Esophagus squamous epithelium (tissue), 5 donors: ENCODE measurements at regions not wholly inside any gene's neighbourhood (a gene's known extent, or its start where the extent isn't known, plus 50 kb on each side); places are given as distances from the start of the nearest gene placed in this dataset.

Experiments
- DNase-seq: peaks from one replicate; lab custom pipeline; 2025; lab: John Stamatoyannopoulos, UW
- H3K27ac ChIP-seq, 4 donors: fragments of 200-600 bp; sonication (generic); one replicate each; pipeline ENCODE4 v1.5.1; 2016 to 2019; ENCODE audit warnings: mild to moderate bottlenecking in 1 of 4
- H3K27me3 ChIP-seq, 4 donors: fragments of 200-600 bp; sonication (generic); 1 replicate in 3 of 4; 2 replicates in 1 of 4; pipeline versions ENCODE4 v1.5.1 to v1.6.0; 2017 to 2021; ENCODE audit warnings: antibody characterized with exemption in 1 of 4
- H3K36me3 ChIP-seq, 3 donors: fragments of 200-600 bp; sonication (generic); one replicate each; pipeline ENCODE4 v1.5.1; 2016 to 2019
- H3K4me1 ChIP-seq, 3 donors: fragments of 200-600 bp; sonication (generic); one replicate each; pipeline ENCODE4 v1.5.1; 2017 to 2019
- H3K4me3 ChIP-seq, 4 donors: fragments of 200-600 bp; sonication (generic); 1 replicate in 3 of 4; 2 replicates in 1 of 4; pipeline ENCODE4 v1.5.1; 2016 to 2019; ENCODE audit warnings: mild to moderate bottlenecking in 2 of 4, moderate library complexity in 1 of 4
- H3K9me3 ChIP-seq, 3 donors: fragments of 200-600 bp; sonication (generic); one replicate each; pipeline ENCODE4 v1.5.1; 2016 to 2019
- POLR2A ChIP-seq, 4 donors: fragments of 450-650 bp; IDR thresholded peaks; one replicate each; pipeline ENCODE4 v1.6.1; 2017; ENCODE audit warnings: antibody characterized with exemption in 4 of 4, mild to moderate bottlenecking in 4 of 4, moderate library complexity in 3 of 4
- WGBS, 2 donors: methylation state at CpG; one replicate each; pipeline ENCODE4 v1.1.5; 2018; 5-methylcytosine and 5-hydroxymethylcytosine counted together
- intact Hi-C: fragments of 100-400 bp; cut with DNase I; formaldehyde crosslinking; loops from one replicate; pipeline ENCODE4 v1.15.0; 2022
- TF ChIP-seq, protein P1 (sequence below), 6 experiments: fragments of 450-650 bp in 4 of 6; fragments of 200-600 bp in 2 of 6; sonication (generic) in 2 of 6; IDR thresholded peaks; one replicate each; pipeline ENCODE4 v1.5.1; 2016 to 2019; ENCODE audit warnings: antibody characterized with exemption in 6 of 6, mild to moderate bottlenecking in 4 of 6, moderate library complexity in 4 of 6
- donor health status: DM: yes; HTN: yes; CAD: no.

DNA sequence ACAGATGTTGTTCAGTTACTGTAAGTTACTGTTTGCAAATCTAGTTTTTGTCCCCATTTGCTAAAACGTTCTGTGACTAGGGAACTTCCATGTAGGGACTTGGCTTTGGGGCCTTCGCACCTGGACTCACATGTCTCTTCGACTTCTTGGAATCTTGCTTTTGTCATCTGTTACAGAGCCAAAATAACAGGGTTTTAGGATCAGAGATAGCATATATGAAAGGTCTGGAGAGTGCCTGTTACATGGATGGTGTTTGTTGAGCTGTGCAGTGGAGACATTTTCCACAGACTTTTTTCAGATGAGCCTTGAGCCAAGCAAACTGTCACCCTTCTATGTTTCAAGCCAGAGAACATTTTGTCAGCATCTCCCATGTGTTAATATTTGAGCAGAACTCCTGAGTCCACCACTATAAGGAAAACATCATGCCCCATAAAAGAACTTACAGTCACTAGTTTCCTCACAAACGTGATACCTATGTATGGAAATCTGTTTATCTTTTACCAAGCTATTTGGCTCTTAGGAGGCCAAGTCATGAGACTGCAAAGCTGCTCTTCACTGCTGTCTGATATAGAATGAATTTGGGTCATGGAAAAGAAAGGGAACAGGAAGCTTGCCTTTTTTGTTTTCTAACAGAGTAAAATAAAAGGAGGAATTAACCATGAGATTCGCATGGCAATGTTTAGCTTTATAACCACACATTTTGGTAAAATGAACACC lies 818.6 kb upstream of the IGFBP3 start:
- Histone ChIP-seq H3K36me3 (no peaks in the 10 kb centered on the region), H3K9me3 (no peaks in the 10 kb centered on the region), H3K27ac (peak overlapping the region in 2 of 4 donors; percentile 6 to 35), H3K4me1 (no peaks in the 10 kb centered on the region), H3K27me3 (no peaks in the 10 kb centered on the region), H3K4me3 (no peak overlapping the region)
- 65 to 67% methylated on average over 5 of the region's 5 CpGs for WGBS, 2 donors
- DNase-seq = no peak
- TF ChIP-seq, protein P1, sequence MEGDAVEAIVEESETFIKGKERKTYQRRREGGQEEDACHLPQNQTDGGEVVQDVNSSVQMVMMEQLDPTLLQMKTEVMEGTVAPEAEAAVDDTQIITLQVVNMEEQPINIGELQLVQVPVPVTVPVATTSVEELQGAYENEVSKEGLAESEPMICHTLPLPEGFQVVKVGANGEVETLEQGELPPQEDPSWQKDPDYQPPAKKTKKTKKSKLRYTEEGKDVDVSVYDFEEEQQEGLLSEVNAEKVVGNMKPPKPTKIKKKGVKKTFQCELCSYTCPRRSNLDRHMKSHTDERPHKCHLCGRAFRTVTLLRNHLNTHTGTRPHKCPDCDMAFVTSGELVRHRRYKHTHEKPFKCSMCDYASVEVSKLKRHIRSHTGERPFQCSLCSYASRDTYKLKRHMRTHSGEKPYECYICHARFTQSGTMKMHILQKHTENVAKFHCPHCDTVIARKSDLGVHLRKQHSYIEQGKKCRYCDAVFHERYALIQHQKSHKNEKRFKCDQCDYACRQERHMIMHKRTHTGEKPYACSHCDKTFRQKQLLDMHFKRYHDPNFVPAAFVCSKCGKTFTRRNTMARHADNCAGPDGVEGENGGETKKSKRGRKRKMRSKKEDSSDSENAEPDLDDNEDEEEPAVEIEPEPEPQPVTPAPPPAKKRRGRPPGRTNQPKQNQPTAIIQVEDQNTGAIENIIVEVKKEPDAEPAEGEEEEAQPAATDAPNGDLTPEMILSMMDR (IDR thresholded peaks at IDR 0.05) = no peak
- TF ChIP-seq POLR2A (IDR thresholded peaks at IDR 0.05) = no peak
- intact Hi-C loops = no loop called here

DNA sequence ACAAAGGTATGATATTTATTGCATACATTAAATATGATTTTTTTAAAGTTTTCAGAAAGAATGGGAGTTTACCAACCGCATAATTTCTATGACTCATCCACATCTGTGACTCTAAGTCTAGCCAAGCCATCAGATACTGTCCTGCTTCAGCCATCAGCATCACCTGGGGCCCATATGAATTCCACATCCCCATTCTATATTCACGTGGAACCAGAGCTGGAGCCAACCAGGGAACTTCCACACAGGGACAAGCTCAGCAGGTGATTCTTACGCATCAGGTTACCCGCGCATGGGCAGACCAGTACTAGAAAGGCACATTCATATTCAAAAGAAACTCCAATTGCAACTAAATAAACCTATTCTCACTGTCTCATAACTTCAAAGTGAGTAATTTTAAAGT lies 817.7 kb upstream of the IGFBP3 start:
- H3K4me1 ChIP-seq = no peaks in the 10 kb centered on the region
- TF ChIP-seq, protein P1 (IDR thresholded peaks at IDR 0.05) = no peak
- no peak for TF ChIP-seq POLR2A (IDR thresholded peaks at IDR 0.05)
- no peak overlapping the region for H3K4me3 ChIP-seq
- no peak for DNase-seq
- intact Hi-C loops = no loop called here
- no peaks in the 10 kb centered on the region for H3K9me3 ChIP-seq
- H3K27me3 ChIP-seq = no peaks in the 10 kb centered on the region
- no peak overlapping the region for H3K27ac ChIP-seq
- 73 to 80% methylated on average over 5 of the region's 5 CpGs for WGBS, 2 donors
- H3K36me3 ChIP-seq = no peaks in the 10 kb centered on the region

DNA sequence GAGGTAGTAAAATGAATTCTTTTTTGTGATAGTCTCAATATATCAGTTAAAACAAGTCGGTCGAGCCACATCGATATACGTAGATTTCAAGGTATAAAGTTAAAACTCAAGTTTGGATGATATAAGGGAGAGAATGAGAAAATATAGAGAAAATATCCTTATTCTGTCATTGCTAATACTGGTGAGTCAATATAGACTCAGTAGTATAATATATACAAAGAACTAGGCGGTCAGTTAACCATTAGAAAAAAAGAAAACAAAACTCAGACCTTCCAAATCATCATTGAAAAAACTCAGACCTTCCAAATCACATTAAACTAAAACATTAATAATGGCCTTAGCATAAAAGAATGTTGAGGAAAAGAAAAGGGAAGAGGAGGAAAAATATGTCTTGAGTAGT lies 817.1 kb upstream of the IGFBP3 start:
- intact Hi-C loops = no loop called here
- Histone ChIP-seq H3K4me3 (no peak overlapping the region), H3K36me3 (no peaks in the 10 kb centered on the region), H3K27me3 (no peaks in the 10 kb centered on the region), H3K9me3 (no peaks in the 10 kb centered on the region), H3K27ac (no peak overlapping the region), H3K4me1 (no peaks in the 10 kb centered on the region)
- TF ChIP-seq POLR2A (IDR thresholded peaks at IDR 0.05) = no peak
- TF ChIP-seq, protein P1 (IDR thresholded peaks at IDR 0.05) = no peak
- WGBS, 2 donors = 90 to 98% methylated on average over 5 of the region's 5 CpGs
- no peak for DNase-seq

DNA sequence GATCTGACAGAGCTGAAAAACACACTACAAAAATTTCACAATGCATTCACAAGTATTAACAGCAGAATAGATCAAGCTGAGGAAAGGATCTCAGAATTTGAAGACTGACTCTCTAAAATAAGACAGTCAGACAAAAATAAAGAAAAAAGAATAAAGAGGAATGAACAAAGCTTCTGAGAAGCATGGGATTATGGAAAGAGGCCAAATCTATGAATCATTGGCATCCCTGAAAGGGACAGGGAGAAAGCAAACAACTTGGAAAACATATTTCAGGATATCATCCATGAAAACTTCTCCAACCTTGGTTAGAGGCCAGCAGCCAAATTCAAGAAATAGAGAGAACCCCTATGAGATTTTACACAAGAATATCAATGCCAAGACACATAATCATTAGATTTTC lies 804.8 kb upstream of the IGFBP3 start:
- TF ChIP-seq POLR2A (IDR thresholded peaks at IDR 0.05) = no peak
- TF ChIP-seq, protein P1 (IDR thresholded peaks at IDR 0.05) = no peak
- DNase-seq = no peak
- Histone ChIP-seq H3K9me3 (no peaks in the 10 kb centered on the region), H3K27ac (no peak overlapping the region), H3K27me3 (no peaks in the 10 kb centered on the region), H3K36me3 (no peaks in the 10 kb centered on the region), H3K4me1 (no peaks in the 10 kb centered on the region), H3K4me3 (no peak overlapping the region)
- intact Hi-C loops = no loop called here

DNA sequence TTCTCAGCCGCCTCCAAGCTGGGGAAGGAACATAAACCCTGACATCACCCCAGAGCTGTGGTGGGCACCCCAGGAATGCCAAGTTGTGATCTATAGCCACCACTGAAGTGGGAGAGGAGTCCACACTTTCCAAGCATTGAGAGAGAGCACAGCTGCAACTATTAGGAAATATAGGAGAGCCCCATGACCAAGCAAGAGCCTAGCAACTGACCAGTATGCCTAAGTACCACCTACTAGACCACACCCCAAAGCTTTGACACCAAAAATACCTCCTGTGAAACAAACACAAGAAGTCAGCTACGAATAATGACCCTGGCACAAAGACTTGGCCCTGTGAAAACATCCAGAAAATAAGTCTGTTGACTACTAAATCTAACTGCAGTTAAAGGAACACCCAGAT lies 804.1 kb upstream of the IGFBP3 start:
- no peak for DNase-seq
- Histone ChIP-seq H3K9me3 (no peaks in the 10 kb centered on the region), H3K27ac (no peak overlapping the region), H3K36me3 (no peaks in the 10 kb centered on the region), H3K4me3 (no peak overlapping the region), H3K27me3 (no peaks in the 10 kb centered on the region), H3K4me1 (no peaks in the 10 kb centered on the region)
- 66 to 73% methylated on average over 1 to 2 of the region's 2 CpGs for WGBS, 2 donors
- intact Hi-C loops = no loop called here
- TF ChIP-seq POLR2A (IDR thresholded peaks at IDR 0.05) = no peak
- TF ChIP-seq, protein P1 (IDR thresholded peaks at IDR 0.05) = no peak
